GM19397 (cell line): ENCODE measurements at regions not wholly inside any gene's neighbourhood (a gene's known extent, or its start where the extent isn't known, plus 50 kb on each side); places are given as distances from the start of the nearest gene placed in this dataset.
"Not testable (repeated sequence)": the region's sequence is repeated elsewhere in the genome, so short reads cannot be mapped to it uniquely, and the experiment has no call there.

Experiments used
- ATAC-seq: cut with Tn5 transposase; IDR thresholded peaks from one replicate; pipeline ENCODE4 v1.9.1; 2021; ENCODE audit warnings: mild to moderate bottlenecking, moderate library complexity; ENCODE audit not compliant: unreplicated experiment

DNA sequence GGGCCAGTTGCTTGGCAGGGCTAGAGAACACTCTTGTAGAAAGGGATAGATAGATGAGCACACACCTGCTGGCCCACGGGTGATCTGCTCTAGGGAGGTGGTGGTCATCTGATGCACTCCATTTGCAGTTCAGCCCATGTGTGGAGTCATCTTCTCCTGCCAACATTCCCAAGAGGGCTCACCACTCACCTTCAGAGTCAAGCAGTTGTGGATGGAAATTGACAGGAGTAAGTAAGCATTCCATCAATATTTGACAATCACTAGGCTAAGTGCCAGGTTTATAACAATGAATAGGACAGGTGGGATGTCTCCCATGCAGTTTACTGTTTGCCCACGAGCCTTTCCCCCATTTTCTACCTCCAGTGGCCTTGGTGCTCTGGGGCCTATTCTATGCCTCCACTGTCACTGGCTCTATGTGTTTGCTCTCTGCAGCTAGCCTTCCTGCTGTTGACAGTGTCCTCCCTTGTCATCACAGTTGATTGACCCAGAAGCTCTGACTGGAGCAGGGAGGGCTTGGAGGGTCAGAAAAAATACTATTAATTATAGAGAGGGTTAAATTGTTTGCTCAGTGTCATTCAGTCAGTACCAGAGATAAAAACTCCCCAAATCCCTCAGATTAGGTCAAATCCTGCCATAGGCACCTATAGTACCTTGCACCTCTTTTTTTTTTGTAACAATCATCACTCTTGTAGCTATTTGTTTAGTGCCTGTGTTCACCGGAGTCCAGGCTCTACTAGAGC is 134.6 kb upstream of the PZP start:
- no peak for ATAC-seq

DNA sequence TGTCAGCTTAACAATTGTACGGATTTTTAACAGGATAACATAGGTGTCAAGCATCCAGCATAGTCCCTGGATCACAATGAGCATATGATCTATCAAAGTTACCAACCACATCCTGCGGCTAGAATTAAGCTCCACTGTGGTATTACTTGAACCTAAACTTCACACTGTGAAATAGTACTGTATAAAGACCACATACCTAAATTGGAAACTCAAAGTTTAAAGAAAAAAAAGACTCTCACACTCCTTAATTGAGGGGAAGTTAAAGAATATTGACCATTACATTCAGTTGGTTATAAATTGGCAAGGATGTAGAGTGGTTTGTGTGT is 133.0 kb upstream of the PZP start:
- ATAC-seq: no peak

DNA sequence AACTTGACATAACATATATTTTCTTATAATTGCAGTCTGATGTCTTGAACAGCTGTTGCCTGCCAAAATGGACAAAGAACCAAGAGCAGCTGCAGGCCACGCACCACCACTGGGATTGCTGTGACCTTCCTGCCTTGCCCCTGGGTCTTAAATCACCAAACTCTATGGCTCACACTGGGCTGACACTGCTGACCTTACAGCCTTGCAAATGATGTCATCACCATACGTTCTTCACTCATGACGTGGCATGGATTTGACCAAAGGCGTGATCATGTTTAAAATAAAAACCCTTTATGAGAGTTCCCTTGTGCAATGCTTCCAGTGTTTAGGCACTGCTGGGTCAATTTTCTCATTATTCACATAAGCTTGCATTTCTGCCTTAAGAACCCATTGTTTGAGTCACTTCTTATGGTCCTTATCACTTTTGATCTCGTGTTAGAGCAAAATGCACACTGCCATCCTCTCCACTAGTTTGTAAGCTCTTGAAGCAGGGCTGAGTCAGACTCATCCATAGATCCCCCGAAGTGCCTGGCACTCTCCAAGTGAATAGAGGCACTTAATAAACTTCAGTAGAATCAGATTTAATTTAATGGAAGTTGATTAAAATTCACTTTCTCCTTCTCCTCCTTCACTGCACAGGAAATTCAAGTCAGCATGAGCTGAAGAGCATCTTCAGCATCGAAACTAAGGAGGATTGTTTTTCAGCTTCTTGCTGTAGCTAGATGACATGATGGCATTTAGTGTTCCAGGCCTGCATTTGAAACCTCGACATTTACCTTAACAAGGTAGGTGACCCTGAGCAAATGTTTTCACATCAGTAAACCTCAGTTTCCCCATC is 132.4 kb upstream of the PZP start:
- no peak for ATAC-seq

DNA sequence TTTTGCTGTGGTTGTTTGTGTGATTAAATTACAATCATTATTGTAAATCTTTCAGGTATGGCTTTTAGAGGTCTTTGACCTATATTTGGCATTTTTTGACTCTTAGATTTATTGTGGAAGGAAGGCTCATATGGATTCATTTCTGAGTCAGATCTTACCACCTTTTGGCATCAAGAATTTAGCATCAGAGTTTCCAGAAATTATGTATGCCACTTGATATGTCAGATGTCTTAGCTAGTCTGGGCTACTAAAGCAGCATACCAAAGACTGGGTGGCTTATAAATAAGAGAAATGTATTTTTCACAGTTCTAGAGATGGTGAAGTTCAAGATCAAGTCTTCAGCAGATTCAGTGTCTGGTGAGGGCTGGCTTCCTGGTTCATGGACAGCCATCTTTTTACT is 129.5 kb upstream of the PZP start:
- no peak for ATAC-seq

DNA sequence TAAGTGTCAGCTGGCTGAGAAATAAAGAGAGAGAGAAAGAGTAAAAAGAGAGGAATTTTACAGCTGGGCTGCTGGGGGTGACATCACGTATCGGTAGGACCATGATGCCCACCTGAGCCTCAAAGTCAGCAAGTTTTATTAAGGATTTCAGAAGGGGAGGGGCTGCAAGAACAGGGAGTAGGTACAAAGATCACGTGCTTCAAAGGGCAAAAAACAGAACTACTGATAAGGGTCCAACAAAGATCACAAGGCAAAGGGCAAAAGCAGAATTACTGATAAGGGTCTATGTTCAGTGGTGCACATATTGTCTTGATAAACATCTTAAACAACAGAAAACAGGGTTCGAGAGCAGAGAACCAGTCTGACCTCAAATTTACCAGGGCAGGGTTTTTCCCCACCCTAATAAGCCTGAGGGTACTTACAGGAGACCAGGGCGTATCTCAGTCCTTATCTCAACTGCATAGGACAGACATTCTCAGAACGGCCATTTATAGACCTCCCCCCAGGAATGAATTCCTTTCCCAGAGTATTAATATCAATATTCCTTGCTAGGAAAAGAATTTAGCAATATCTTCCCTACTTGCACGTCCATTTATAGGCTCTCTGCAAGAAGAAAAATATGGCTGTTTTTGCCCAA is 128.3 kb upstream of the PZP start:
- not testable (repeated sequence) for ATAC-seq

DNA sequence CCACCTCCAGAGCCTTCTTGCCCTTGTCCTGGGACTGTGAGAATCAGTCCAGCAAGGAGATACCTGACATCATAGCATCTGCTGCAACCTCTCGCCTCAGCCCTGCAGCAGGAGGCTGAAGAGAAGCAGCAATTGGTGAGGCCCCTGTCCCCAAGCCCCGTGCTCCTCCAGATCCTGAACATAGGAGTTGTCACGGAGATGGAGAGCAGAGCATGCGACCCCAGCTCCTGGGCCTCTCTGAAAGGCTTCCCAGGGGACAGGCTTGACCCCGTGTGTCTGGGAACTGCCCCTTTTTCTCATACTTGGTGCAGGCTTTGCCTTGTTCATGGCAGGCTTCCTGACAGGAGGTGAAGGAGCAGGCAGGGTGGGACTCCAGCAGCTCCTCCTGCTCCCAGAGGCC is 127.7 kb upstream of the PZP start:
- no peak for ATAC-seq

DNA sequence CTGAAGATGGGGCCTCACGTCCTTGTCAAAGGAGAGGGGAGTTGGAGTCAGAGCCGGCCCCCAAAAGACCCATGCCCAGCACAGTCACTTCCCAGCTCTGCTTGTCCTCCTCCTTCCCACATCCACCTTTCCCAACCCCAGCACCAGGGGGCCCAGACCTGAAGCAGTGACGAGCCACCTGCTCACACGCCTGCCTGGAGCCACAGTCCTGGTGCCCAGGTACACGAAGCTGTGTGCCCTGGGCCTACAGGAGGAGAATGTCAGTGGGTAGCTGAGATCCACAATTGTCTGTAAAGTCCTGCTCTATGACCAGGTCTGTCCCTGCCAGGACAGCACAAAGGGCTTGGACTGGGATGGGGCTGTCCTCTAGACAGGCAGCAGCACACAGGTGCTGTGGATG is 126.8 kb upstream of the PZP start:
- no peak for ATAC-seq

DNA sequence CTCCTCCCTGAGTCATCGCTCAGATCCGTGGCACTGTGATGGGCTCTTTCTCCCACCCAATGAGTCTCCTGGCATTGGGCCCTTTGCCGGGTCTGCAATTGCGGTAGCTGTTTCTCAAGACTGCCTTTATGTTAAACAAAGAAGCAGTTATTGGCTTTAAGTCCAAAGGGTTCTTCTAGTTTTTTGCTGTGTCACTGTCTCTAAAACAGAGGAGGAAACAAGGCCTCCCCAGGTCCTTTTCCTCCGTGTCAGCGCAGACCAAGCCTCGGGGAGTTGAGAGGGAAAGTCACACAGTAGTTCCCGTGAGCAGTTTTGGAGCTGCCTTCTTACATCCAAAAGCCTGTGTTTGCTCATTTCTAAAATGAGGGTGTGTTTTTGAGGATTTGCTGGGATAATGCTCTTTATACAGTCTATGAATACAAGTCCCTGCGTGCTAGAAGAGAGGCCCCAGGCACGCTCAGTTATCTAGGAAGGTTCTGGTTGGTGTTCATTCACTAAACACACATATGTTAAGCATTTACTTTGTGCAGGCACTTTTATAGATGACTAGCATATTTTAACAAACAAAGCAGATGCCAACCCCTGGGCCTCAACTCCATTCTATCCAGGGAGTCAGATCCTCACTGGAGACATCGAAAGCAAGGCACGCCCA is 126.0 kb upstream of the PZP start:
- ATAC-seq: no peak

DNA sequence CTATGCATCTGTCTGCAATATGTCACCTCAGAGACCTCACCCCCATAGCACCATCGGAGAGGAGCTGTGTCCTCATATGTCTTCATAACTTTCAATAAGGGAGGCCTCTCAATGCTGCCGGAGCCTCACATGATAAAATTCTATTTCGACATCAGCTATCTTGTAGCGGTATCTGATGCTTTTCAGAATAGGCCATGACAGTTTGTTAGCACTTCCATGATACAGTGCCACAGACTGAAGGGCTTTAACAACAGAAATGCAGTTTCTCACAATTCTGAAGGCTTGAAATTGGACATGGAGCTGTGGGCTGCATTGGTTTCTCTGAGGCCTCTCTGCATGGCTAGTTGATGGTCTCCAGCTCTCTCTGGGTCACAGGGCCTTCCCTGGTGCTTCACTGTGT is 125.0 kb upstream of the PZP start:
- ATAC-seq: no peak

DNA sequence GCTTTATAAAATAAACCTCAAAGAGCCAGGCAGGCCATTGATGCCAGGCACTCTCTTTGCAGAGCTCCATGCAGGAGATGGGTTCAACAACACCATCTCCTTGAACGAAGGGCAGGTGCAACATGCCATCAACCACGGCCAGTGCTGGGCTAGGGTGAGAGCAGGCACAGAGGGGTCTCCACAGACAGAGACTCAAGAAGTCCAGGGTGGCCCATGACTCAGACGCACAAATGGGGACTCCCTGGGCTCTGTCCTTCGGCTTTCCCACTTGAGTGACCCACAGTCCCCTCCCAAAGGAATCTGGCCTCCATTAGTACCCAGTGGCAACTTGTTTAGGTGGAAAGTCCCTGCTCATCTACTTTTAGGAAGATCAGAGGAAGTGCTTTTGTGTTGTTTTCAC is 124.4 kb upstream of the PZP start:
- no peak for ATAC-seq

DNA sequence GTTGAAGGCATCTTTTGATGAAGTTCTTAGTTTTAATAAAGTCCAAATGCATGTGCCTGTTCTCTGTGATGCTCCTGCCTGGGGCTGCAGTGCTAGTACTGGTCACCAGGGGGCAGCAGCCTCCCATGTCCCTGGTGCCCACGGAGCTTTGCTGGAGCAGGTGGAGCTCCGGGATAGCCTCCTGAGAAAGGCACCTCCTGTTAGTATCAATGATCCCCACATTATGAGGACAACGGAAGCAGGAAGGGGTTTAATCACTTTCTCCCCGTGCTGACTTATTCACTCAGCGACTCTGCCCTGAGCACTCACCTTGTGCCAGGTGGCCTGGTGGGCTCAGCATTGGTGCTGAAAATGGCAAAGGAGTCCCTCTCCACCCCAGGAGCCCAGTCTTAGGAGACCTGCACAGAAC is 123.0 kb upstream of the PZP start:
- ATAC-seq: no peak

DNA sequence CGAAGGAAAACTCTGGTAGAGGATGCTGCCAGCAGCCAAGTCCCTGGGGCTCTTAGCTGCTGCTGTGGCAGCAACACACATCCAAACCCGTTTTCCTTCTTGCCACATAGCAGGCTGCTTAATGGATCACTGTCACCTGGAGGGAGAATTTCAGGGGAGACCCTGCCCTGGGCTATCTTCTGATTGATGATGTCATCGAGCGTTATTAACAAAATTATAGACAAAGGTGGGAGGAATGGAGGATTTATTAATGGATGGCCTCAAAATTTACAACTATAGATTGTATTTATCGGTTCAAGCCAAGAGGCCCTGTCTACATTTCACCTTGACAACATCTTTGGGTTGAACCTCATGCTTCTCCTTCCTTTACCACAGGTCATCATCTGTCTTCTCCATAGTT is 120.8 kb upstream of the PZP start:
- ATAC-seq: no peak

DNA sequence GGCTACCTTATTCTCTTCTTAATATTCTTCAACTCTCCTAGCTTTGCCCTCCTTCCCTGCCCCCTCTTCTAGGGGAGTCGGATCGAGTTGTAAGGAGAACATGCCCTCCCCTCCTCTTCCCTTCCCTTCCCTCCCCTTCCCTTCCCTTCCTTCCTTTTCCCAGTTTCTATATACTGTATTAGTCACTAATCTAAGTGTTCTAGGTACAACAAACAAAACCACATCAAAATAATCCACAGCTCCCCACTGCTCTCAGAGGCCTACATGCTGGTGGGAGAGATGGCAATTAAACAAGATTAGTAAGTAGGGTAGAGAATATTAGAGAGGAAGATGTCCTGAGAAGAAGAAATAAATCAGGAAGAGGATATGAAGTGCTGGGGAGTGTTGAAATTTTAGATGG is 119.9 kb upstream of the PZP start:
- ATAC-seq: no peak

DNA sequence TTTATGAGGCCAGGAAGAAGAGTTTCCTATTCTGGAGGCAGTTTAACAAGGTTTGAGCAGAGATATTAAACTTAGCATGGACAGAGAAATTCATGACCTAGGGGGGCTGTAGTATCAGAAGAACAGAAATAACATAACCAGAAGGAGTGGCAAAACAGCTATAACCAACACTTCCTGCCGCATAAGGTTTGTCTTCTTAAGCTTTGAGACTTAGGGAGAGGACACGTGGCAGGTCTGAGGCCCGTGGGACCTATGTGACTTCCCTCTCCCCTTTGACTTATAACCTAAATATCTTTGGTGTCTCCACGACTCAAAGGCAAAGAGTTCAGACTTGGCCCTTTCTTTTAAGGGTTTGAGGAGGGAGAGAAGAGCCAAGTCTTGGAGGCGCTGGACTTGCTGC is 119.1 kb upstream of the PZP start:
- ATAC-seq: no peak

DNA sequence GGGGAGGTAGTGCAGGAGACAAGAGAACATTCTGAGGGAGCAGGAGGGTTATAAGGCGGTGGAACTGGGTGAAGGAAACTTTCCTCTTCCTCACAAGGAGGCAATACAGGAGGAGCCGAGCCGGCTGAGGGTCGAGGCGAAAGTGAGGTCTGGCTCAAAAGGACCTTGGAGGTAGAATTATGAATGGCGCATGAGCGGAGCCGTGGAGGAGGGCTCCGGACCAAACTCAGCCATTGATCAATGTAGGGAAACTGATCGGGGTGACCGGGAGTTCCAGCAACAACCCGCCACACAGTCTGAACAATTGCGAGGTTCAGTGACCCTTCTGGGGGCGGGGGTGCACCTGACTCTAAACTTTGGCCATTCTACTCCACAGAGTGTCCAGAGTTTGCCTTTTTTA is 118.7 kb upstream of the PZP start:
- not testable (repeated sequence) for ATAC-seq

DNA sequence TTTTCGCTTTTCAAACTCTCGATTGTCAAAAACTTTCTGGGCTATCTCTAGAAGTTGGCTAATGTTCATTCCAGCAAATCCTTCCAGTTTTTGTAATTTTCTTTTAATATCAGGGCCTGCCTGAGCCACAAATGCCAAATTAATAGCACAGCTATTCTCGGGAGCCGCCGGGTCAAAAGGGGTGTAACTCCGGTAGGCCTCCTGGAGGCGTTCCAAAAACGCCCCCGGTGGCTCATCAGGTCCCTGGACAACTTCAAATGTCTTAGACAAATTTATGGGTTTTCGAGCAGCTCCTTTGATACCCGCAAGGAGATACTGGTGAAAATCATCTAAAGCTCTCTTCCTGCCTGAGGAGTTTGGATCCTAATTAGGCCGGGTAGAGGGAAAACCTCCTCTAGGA is 117.9 kb upstream of the PZP start:
- no peak for ATAC-seq

DNA sequence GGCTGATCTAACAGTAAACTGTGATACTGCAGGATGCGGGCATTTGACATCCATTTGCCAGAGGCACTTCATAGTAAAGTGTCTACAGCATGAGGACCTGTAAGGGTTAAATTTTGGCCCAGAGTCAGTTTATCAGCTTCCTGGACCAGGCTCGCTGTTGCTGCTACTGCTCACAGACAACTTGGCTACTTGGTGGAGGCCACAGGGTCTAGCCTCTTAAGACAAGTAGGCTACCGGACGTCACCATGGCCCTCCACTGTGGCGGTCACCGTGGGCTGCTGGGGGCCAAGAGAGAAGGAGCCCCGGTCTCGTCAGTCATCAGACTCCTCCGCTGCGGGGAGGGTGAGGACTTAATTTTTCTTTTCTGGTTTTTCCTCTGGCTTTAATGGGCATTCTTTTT is 117.3 kb upstream of the PZP start:
- no peak for ATAC-seq

DNA sequence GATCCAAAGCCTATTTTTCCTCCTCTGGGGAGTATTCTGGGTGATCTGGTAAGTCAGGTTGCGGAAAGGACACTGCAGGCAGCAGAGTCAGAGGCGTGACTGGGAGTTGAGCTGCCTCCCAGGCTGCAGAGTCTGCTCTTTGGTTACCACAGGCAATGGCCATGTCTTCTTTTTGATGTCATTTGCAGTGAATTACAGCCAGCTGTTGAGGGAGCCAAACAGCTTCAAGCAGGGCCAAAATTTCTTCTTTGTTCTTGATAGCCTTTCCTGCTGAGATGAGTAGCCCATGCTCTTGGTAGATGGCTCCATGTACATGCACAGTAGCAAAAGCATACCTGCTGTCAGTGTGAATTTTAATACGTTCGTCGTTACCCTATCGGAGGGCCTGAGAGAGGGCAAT is 116.6 kb upstream of the PZP start:
- ATAC-seq: no peak

DNA sequence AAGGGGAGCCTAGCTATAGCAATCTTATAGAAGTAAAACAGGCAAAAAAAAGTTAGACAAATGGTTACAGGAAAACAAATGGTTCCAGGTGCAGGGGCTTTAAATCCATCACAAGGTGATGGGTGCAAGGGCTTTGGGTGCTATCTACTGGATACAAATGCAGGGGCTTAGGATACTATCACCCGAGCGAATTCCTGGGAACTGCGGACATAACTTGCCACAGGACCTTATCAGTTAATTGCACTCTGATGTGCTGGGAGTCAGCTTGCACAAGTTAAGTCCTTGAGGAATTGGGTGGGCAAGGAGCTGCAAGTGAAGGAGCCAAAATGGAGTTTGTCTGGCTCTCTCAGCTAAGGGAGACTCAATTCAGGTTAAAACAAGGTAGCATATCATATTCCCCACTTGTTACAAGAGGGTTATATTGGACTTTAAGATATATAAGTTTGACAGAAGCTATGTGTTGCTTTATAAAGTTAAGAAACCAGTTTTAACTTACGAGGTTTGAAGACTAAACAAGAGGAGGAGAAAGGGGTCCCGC is 115.0 kb upstream of the PZP start:
- ATAC-seq: no peak

DNA sequence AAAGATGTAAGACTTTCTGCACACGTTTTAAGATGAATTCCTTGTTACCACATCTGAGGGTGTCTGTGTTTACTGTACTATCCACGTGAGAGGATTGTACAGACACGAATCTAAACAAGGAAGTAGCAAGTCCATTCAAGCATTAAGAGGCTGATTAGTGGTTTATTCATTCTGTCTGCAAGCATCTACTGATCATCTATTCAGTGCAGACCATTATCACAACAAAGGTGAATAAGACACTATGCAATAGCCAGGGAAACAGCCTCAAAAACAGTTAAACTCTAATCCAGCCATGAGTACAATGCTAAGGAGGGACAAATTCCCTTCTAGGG is 111.6 kb upstream of the PZP start:
- peak; percentile 75 for ATAC-seq

DNA sequence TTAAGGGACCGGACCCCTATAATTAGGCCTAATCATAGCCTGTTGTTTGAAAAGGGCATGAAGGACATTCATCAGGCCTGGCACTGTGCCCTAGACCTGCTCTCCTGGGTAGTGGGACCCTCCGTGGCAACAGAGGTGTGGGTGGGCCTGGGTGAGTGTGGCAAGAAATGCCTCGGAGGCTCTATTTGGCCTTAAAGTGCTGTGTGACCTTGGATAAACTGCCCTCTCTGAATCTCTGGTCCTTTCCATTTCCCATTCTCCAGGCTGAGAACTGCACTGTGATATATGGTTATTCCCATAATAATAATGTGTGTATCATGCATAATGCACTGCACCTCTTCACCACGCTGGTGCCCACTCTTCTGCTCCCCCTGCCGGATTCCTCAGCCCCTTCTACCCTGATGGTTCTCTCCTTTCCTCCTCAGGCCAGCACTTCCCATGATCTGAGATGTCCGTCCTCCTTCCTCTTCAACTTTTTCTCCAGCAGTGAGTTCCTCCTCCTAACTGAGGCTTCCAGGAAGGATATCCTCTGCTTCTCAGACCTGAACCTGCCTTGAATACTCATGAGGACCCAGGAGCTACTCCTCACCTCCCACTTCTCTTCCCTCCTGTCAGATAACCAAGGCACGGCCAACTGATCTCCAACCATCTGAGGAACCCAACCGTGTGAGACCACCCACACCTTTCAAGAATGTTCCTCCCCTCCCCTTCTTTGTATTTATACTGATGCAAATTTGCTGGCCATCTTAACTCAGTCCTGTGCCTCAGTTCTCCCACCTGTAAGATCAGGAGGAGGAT is 111.0 kb upstream of the PZP start:
- ATAC-seq: peak; percentile 33
